ENCODE measurements at regions not wholly inside any gene's neighbourhood (a gene's known extent, or its start where the extent isn't known, plus 50 kb on each side); places are given as distances from the start of the nearest gene placed in this dataset.
"Not testable (repeated sequence)": the region's sequence is repeated elsewhere in the genome, so short reads cannot be mapped to it uniquely, and the experiment has no call there.

DNA sequence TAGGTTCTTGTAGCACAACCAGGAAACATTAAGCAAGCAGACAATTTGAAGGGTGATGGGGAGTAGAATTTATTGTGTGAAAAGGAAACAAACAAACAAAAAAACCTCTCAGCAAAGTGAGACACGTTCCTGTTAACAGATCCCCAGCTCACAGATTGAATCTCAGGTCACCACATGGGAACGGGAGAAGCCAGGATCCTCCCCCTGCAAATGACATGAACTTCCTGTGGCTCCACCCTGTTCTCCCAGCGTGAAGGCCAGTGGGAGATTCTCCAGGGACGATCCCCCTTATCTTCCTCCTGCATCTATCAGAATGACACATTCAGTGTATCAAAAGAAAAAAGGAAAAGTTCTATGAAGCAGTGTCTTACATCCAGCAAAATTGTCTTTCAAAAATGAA lies 1488.1 kb downstream of the OTOL1 start:
- Histone ChIP-seq H3K4me3 (no peak overlapping the region), H3K36me3 (no peaks in the 10 kb centered on the region), H3K9me3 (no peaks in the 10 kb centered on the region), H3K27me3 (replicated peaks; ENCODE audit: insufficient read depth) (no peaks in the 10 kb centered on the region), H3K27ac (no peak overlapping the region), H3K4me1 (ENCODE audit: control insufficient read depth in 1 of 2, low read depth in 2 of 2) (no peaks in the 10 kb centered on the region)
- ATAC-seq (ENCODE audit: insufficient number of reproducible peaks, low FRiP score, low read depth) (no peak), DNase-seq (ENCODE audit: low spot score) (no peak)
- TF ChIP-seq, protein P1, sequence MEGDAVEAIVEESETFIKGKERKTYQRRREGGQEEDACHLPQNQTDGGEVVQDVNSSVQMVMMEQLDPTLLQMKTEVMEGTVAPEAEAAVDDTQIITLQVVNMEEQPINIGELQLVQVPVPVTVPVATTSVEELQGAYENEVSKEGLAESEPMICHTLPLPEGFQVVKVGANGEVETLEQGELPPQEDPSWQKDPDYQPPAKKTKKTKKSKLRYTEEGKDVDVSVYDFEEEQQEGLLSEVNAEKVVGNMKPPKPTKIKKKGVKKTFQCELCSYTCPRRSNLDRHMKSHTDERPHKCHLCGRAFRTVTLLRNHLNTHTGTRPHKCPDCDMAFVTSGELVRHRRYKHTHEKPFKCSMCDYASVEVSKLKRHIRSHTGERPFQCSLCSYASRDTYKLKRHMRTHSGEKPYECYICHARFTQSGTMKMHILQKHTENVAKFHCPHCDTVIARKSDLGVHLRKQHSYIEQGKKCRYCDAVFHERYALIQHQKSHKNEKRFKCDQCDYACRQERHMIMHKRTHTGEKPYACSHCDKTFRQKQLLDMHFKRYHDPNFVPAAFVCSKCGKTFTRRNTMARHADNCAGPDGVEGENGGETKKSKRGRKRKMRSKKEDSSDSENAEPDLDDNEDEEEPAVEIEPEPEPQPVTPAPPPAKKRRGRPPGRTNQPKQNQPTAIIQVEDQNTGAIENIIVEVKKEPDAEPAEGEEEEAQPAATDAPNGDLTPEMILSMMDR (IDR thresholded peaks at IDR 0.05), result no peak

DNA sequence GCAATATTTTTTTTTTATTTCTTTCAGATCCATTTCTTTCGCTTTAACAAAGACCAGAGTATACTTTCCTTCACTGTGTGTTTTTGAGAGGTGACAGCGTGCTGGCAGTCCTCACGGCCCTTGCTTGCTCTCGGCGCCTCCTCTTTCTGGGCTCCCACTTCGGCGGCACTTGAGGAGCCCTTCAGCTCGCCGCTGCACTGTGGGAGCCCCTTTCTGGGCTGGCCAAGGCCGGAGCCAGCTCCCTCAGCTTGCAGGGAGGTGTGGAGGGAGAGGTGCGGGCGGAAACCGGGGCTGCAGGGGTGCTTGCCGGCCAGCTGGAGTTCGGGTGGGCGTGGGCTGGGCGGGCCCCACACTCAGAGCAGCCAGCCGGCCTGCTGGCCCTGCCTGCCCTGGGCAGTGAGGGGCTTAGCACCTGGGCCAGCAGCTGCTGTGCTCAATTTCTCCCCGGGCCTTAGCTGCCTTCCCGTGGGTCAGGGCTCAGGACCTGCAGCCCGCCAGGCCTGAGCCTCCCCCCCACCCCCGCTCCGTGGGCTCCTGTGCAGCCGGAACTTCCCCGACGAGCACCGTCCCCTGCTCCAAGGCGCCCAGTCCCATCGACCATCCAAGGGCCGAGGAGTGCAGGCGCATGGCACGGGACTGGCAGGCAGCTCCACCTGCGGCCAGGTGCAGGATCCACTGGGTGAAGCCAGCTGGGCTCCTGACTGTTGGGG lies 1490.6 kb downstream of the OTOL1 start:
- H3K4me1 ChIP-seq (ENCODE audit: control insufficient read depth in 1 of 2, low read depth in 2 of 2); DNase-seq (ENCODE audit: low spot score); ATAC-seq (ENCODE audit: insufficient number of reproducible peaks, low FRiP score, low read depth); H3K9me3 ChIP-seq; H3K36me3 ChIP-seq; H3K4me3 ChIP-seq; H3K27me3 ChIP-seq (replicated peaks; ENCODE audit: insufficient read depth); H3K27ac ChIP-seq: not testable (repeated sequence)

DNA sequence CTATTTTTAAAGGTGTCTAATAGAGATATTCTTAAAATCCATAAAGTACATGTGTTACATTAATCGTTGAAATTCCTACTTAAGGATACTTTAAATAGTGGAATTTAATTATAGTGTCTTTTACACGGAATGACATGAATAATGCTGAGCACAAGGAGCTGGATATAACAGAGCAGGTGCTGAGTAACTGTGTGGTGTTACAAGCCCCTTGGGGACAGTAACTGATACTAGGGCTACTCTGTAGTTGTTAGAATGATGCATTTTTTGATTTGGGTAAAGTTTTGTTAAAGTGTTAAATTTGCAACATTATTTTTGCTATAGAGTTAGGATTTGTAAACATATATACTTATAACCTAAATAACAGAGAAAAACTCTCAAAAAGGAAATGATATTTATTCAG lies 1496.1 kb downstream of the OTOL1 start:
- Histone ChIP-seq H3K27me3 (replicated peaks; ENCODE audit: insufficient read depth) (no peaks in the 10 kb centered on the region), H3K27ac (no peak overlapping the region), H3K4me1 (ENCODE audit: control insufficient read depth in 1 of 2, low read depth in 2 of 2) (no peaks in the 10 kb centered on the region), H3K4me3 (no peak overlapping the region), H3K36me3 (no peaks in the 10 kb centered on the region), H3K9me3 (peaks cover 5% of the 10 kb centered on the region)
- ATAC-seq (ENCODE audit: insufficient number of reproducible peaks, low FRiP score, low read depth) (no peak), DNase-seq (ENCODE audit: low spot score) (no peak)
- TF ChIP-seq, protein P1 (IDR thresholded peaks at IDR 0.05), result no peak

DNA sequence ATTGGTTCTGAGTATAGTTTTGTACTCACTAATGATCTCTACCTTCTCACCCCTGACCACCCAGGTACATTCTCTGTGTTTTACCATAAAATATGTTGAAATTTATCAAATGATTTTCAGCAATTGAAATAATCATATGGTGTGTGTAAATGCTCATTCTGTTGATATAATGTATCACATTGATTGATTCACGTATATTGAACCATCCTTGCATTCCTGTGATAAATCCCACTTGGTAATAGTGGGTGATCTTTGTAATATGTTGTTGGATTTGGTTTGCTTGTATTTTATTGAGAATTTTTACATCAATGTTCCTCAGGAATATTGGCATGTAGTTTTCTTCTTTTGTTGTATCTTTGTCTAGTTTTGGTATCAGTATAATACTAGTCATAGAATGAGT lies 1497.6 kb downstream of the OTOL1 start:
- Histone ChIP-seq H3K27ac (no peak overlapping the region), H3K4me1 (ENCODE audit: control insufficient read depth in 1 of 2, low read depth in 2 of 2) (no peaks in the 10 kb centered on the region), H3K9me3 (peaks cover 5% of the 10 kb centered on the region), H3K4me3 (no peak overlapping the region), H3K36me3 (no peaks in the 10 kb centered on the region), H3K27me3 (replicated peaks; ENCODE audit: insufficient read depth) (no peaks in the 10 kb centered on the region)
- TF ChIP-seq, protein P1 (IDR thresholded peaks at IDR 0.05), result no peak
- no peak for DNase-seq (ENCODE audit: low spot score)
- ATAC-seq (ENCODE audit: insufficient number of reproducible peaks, low FRiP score, low read depth), result no peak

DNA sequence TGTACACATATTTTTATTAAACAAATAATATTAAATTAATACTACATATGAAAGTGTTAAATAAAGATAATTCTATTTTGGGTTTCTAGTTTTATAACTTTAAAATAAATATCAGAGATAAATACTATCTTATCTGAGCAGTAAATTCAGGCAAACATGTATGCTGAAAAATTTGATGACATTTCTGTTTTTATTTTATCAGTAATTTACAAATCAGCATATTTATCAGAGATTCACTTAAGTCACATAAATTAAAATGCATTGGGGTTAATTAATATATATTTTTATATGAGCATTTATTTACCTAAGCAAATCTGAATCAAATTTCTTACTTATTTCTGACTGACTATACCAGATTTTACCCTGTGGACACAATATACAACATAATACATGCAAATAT lies 1499.8 kb downstream of the OTOL1 start:
- ATAC-seq (ENCODE audit: insufficient number of reproducible peaks, low FRiP score, low read depth), result no peak
- H3K9me3 ChIP-seq, result peaks cover 5% of the 10 kb centered on the region
- DNase-seq (ENCODE audit: low spot score), result no peak
- H3K4me3 ChIP-seq, result no peak overlapping the region
- no peak overlapping the region for H3K27ac ChIP-seq
- no peaks in the 10 kb centered on the region for H3K27me3 ChIP-seq (replicated peaks; ENCODE audit: insufficient read depth)
- H3K4me1 ChIP-seq (ENCODE audit: control insufficient read depth in 1 of 2, low read depth in 2 of 2), result no peaks in the 10 kb centered on the region
- TF ChIP-seq, protein P1 (IDR thresholded peaks at IDR 0.05), result no peak
- no peaks in the 10 kb centered on the region for H3K36me3 ChIP-seq

DNA sequence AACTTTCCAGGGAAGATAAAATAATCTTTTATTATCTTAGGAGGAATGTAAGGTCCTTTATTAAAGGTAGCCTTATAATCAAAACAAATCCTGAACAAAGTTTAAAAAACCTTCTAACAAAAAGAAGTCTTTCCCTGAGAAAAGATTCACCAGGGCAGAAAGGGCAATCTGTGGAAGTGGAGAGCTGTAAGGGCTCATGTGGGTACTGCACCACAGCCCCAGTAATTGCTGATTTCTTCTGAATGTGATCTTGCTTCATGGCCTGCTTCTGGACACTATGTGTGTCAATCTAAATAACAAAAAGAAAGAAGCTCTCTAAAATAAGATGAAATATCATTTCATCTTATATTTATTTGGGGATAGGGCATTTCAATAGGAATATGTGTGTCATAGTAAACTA lies 1501.6 kb downstream of the OTOL1 start:
- TF ChIP-seq, protein P1 (IDR thresholded peaks at IDR 0.05), result no peak
- Histone ChIP-seq H3K4me3 (no peak overlapping the region), H3K9me3 (peaks cover 5% of the 10 kb centered on the region), H3K36me3 (no peaks in the 10 kb centered on the region), H3K4me1 (ENCODE audit: control insufficient read depth in 1 of 2, low read depth in 2 of 2) (no peaks in the 10 kb centered on the region), H3K27ac (no peak overlapping the region), H3K27me3 (replicated peaks; ENCODE audit: insufficient read depth) (no peaks in the 10 kb centered on the region)
- DNase-seq (ENCODE audit: low spot score), result no peak
- ATAC-seq (ENCODE audit: insufficient number of reproducible peaks, low FRiP score, low read depth), result no peak

Data from thoracic aorta (tissue), 2 donors.